HG02870 (cell line): ENCODE measurements at regions not wholly inside any gene's neighbourhood (a gene's known extent, or its start where the extent isn't known, plus 50 kb on each side); places are given as distances from the start of the nearest gene placed in this dataset.
"Not testable (repeated sequence)": the region's sequence is repeated elsewhere in the genome, so short reads cannot be mapped to it uniquely, and the experiment has no call there.

ENCODE experiments used
- ATAC-seq: cut with Tn5 transposase; IDR thresholded peaks from one replicate; pipeline ENCODE4 v1.9.1; 2021; ENCODE audit warnings: mild to moderate bottlenecking, moderate library complexity; ENCODE audit not compliant: unreplicated experiment

DNA sequence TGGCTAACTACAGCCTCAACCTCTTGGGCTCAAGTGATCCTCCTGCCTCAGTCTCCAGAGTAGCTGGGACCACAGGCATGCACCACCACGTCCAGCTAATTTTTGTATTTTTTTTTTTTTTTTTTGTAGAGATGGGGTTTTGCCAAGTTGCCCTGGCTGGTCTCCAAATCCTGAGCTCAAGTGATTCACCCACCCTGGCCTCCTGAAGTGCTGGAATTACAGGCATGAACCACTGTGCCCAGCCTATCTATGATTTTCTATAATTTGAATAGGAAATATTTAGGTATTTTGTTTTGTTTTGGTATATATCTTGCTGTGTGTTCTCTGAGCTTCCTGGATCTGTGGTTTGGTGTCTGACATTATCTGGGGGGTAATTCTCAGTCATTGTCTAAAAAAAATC, 146.3 kb upstream of the OR4E1 start:
- ATAC-seq: not testable (repeated sequence)

DNA sequence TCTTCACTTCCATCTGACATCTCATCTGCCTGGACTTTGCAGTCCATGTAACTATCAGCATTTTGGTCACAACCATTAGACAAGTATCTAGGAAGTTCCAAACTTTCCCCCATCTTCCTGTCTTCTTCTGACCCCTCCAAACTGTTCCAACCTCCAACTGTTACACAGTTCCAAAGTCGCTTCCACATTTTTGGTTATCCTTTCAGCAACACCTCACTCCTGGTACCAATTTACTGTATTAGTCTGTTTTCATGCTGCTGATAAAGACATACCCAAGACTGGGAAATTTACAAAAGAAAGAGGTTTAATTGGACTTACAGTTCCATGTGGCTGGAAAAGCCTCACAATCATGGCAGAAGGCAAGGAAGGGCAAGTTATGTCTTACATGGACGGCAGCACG, 143.4 kb upstream of the OR4E1 start:
- not testable (repeated sequence) for ATAC-seq

GRCh38 chr14:21807975-21808374, 134.4 kb upstream of the OR4E1 start:
- ATAC-seq: no peak

DNA sequence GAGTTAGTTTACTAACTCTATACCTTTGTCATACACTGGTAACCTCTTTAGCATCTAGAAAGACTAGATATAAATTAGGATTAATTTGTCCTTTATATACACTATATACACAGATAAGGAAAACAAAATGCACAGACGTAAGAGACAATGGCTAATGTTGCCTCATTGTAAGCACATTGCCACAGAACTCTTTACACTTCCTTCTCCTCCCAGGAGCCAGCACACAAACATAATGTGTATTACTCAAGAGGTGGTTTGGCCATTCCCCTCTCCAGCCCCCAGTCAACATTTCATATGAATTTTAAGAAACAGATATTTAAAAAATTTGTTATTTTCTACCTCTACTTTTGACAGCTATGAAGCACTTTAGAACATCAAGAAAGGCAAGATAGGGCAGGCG, 131.4 kb upstream of the OR4E1 start:
- ATAC-seq: no peak

- no peak for ATAC-seq
These were observed 128.8 kb upstream of the OR4E1 start for GRCh38 chr14:21802441-21802840.

DNA sequence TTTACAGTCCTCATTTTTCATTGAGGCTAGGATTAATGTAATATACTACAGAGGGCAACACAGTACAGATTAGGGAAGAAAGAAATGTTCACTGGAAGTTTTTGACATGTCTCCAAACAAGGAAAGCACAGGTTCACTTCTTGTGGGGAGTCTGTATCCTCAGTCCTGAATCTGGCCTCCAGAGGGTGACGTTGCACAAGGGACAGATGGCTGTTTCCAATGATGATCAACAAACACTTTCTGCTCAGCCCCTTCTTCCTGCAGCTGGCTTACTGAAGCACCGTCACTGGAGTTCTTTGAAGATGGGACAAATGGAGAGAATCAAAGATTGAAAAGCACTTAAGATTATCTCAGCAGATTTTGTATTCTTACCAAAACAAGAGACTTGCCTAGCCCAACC, 123.3 kb upstream of the OR4E1 start:
- ATAC-seq: no peak

- ATAC-seq: no peak
These were observed 121.8 kb upstream of the OR4E1 start for GRCh38 chr14:21795456-21795855.

DNA sequence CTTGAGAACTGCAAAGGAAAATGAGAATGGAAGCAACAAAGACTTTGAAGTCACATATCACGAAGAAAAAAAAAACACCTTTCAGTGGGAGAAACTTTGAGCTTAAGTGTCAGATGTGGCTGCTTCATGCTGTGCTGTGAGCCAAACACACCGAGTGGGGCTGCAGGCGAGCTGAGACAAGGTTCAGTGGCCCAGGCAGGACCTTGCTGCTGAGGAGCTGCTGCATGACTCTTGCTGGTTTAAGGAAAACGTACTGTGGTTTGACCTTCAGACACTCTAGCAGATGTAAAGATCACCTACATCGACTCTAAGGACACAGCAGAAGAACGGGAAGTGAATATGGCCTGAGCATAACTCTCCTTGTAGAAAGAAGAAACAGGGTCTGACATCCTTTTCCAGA, 118.1 kb upstream of the OR4E1 start:
- no peak for ATAC-seq

GRCh38 chr14:21788687-21789086, 115.1 kb upstream of the OR4E1 start:
- ATAC-seq: not testable (repeated sequence)

GRCh38 chr14:21787242-21787641, 113.6 kb upstream of the OR4E1 start:
- not testable (repeated sequence) for ATAC-seq

GRCh38 chr14:21781543-21781942, 107.9 kb upstream of the OR4E1 start:
- ATAC-seq: no peak

- no peak for ATAC-seq
These were observed 106.9 kb upstream of the OR4E1 start for GRCh38 chr14:21780429-21781084.

DNA sequence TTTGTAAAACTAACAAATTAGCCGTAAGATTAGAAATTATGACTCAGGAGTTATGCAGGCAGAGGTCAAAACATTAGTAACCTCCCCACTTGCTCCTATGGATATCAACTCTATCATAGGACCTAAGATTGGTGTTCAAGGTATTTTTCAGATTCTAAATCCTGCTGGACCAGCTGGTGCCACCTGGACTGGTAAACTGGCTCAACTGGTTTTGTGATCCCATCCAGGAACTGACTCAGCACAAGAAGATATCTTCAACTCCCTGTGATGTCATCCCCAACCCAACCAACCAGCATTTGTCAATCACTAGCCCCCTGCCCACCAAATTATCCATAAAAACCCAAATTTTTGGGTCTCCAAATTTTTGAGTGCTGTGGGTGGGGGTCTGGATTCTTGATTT, 98.1 kb upstream of the OR4E1 start:
- no peak for ATAC-seq

- ATAC-seq: no peak
These were observed 95.2 kb upstream of the OR4E1 start for GRCh38 chr14:21768875-21769257.

GRCh38 chr14:21768116-21768874, 94.7 kb upstream of the OR4E1 start:
- ATAC-seq: no peak

DNA sequence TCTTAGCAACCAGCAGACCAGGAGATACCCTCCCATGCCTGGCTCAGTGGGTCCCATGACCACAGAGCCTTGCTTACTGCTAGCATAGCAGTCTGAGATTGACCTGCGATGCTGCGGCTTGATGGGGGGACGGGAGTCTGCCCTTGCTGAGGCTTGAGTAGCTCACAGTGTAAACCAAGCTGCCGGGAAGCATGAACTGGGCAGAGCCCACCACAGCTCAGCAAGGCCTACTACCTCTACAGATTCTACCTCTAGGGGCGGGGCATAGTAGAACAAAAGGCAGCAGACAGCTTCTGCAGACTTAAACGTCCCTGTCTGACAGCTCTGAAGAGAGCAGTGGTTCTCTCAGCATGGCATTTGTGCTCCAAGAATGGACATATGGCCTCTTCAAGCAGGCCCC, 86.7 kb upstream of the OR4E1 start:
- not testable (repeated sequence) for ATAC-seq

DNA sequence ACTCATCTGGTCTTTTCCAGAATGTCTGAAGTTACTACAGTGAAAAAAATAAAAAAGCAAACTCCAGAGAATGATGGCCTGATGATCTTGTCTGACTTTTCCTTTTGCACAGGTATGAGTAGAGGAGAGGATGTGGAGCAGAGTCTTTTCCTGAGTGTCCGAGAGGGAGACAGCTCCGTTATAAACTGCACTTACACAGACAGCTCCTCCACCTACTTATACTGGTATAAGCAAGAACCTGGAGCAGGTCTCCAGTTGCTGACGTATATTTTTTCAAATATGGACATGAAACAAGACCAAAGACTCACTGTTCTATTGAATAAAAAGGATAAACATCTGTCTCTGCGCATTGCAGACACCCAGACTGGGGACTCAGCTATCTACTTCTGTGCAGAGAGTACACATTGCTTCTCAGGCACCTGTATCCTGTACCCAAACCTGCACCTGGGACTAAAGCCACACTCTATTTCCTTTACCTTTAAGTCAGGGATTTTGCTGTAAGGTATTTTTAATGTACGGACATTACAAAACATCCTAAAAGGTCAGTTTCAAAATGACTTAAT, 75.8 kb upstream of the OR4E1 start:
- no peak for ATAC-seq

- peak; percentile 54 for ATAC-seq
These were observed 75.3 kb upstream of the OR4E1 start for GRCh38 chr14:21748869-21749303.

DNA sequence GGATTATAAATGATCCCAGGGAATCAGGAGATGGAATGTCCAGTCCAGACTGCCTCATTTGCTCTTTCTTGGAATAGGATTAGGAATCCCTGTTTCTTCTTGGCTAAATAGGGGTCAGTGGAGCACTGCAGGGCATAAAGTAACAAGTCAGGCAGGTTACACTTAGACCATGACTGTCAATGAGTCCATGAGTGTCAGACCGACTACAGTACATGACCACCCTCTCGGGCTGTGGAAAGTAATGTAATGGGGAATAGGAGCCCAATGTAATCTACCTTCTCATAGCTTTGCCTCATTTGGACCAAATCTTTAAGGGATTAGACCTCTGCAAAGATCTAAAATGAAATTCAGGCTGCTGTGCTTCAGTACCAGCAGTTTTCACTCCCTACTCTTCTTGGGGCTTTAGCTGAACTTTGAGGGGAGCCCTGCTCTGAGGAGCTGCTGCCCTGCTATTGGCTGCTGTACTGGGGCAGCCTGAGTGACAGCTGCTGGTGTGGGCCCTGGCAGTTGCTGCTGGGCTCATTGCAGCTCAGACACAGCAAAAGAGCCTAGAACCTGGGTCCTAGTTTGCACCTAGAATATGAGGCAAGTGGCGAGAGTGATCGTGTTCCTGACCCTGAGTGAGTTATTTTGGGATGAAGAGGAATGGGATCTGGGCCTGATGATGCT, 62.2 kb upstream of the OR4E1 start:
- ATAC-seq: no peak

DNA sequence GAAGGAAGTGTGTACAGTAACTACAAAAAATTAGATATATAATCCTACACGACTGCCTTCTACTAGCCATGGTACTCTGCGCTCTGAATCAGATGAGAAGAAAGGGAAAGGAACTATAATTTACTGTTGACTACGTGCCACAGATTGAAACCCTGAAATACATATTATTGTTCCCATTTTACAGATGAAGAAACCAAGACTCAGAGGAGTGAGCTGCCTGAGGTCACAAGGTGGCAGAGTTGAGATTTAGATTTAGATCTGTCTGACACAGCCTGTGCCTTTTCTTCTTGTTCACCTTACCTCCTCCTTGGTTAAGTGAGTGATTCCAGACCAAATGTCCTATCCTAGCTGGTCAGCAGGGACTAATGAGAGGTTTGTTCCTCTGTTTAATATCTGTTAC, 61.6 kb upstream of the OR4E1 start:
- ATAC-seq: no peak

GRCh38 chr14:21734457-21735074, 60.9 kb upstream of the OR4E1 start:
- no peak for ATAC-seq
